ENCODE measurements at regions not wholly inside any gene's neighbourhood (a gene's known extent, or its start where the extent isn't known, plus 50 kb on each side); places are given as distances from the start of the nearest gene placed in this dataset.

GRCh38 chr11:95565724-95566141 is 223.8 kb downstream of the FAM76B start:
- no peak for TF ChIP-seq EZH2 (IDR thresholded peaks at IDR 0.05; ENCODE audit: low read length, missing control alignments)
- TF ChIP-seq, protein P1, sequence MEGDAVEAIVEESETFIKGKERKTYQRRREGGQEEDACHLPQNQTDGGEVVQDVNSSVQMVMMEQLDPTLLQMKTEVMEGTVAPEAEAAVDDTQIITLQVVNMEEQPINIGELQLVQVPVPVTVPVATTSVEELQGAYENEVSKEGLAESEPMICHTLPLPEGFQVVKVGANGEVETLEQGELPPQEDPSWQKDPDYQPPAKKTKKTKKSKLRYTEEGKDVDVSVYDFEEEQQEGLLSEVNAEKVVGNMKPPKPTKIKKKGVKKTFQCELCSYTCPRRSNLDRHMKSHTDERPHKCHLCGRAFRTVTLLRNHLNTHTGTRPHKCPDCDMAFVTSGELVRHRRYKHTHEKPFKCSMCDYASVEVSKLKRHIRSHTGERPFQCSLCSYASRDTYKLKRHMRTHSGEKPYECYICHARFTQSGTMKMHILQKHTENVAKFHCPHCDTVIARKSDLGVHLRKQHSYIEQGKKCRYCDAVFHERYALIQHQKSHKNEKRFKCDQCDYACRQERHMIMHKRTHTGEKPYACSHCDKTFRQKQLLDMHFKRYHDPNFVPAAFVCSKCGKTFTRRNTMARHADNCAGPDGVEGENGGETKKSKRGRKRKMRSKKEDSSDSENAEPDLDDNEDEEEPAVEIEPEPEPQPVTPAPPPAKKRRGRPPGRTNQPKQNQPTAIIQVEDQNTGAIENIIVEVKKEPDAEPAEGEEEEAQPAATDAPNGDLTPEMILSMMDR (conservative IDR thresholded peaks at IDR 0.05 in 1 of 2, IDR thresholded peaks at IDR 0.05 in 1 of 2; ENCODE audit: low read depth in 1 of 2, low read length in 2 of 2), result no peak
